HPDE6-E6E7 (cell line): ENCODE measurements at regions not wholly inside any gene's neighbourhood (a gene's known extent, or its start where the extent isn't known, plus 50 kb on each side); places are given as distances from the start of the nearest gene placed in this dataset.
"Not testable (repeated sequence)": the region's sequence is repeated elsewhere in the genome, so short reads cannot be mapped to it uniquely, and the experiment has no call there.

Experiments
- DNase-seq: peaks from one replicate; pipeline ENCODE4 v3.0.0; 2011; ENCODE audit warnings: missing footprints; ENCODE audit errors: extremely low spot score

- DNase-seq = no peak
Measured at GRCh38 chr2:236408090-236408489, 143.9 kb upstream of the ASB18 start.

GRCh38 chr2:236408786-236409185 lies 144.6 kb upstream of the ASB18 start:
- DNase-seq = no peak

DNA sequence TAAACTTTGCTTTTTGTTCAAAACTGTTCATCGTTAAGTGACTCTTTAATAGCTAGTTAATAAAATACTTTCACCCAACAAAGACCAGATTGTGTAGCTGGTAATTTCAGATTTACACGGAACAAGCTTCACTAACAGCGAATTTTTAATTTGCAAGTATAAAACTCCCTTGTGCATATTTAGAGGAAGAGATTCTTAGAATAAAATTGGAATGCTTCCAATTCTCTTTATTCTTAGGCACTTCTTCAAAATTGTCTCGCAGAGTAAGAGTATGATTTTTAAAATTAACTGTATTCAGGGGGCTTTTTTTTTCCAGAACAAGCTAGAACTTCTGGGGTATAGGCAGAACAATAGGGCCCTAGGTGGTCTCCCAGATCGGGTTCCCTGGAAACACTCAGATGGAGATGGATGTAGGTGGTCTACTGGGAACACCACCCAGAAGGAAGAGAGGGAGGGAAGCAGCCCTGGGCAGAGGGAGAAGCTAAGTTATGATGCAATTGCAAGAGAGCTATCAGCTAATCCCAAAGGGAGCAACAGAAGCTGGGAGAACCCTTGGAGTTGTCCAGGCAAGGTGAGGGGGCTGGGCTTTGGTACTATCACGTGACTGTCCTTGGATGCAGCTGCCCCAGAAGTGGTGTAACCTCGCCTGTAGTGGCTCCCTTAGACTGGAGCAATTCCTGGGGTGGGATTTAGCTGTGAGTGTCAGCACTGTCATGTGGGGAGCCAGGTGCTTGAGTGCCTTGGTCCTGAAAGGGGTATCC lies 151.7 kb upstream of the ASB18 start:
- no peak for DNase-seq

GRCh38 chr2:236417150-236417549 lies 152.5 kb upstream of the ACKR3 start:
- DNase-seq = no peak

GRCh38 chr2:236430584-236430983 lies 139.0 kb upstream of the ACKR3 start:
- no peak for DNase-seq

DNA sequence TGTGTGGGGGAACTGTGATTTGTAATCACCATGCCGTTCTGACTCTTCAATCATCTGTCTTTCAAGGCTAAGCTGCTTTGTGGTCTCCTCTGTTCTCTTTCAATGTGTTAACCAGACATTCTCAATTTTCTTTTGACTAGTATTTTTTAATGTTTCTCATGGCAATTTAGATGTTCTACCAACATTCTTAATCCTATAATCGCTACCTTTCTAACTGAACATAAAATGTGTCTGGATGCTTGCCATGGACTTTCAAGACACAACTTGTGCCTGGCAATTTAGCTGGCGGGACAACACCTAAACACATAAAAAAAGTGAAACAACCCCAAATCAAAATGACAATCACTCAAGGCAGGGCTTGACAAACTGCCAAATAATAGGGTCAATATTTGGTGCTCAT lies 135.0 kb upstream of the ACKR3 start:
- DNase-seq = no peak

DNA sequence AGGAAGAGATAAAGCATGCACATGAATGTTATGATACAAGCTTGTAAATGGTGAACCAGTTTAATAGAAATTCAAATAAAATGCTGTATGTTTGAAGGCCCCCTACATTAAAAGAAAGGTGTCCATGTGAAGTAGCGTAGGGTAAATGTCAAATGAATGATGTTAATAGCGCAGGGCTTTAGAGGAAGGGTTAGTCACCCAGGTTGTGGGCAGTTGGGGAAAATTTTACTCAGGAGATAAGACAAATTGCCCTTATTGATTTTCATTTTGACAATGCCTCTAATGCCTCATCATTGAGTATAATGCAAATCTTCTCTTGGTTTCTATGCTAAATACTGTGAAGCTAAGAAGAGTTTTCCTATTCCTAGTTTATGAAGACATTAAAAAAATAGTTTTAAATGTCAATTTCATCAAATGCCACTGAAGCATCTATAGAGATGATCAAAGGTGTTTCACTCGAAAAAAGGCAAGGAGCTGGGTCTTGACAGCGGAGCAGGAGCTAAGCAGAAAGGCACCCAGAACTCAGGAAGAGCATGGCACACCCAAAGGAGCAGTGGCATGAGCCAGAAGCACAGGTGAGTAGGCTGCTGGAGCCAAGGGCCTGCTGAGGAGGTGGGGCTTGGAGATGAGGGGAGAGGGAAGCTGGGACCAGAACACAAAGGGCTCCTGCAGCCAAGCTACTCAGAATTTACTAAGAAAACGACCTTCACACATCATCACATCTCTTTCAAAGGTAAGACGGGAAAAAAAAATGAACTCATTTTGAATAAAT lies 129.3 kb upstream of the ACKR3 start:
- DNase-seq = no peak

DNA sequence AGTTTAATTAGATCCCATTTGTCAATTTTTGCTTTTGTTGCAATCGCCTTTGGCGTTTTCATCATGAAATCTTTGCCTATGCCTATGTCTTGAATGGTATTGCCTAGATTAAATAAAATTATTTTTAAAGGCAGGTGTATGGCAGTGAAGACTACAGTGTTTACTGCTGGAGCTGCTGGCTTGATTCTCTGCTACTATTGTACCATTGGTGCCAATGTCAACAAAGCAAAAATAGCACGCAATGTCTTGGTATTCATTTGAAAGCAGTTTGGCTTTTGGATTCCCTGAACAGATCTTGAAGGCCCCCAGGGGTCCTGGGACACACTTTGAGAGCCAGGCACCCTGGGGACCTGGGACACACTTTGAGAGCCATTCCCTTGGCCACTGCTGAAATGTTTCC lies 125.4 kb upstream of the ACKR3 start:
- DNase-seq = no peak

DNA sequence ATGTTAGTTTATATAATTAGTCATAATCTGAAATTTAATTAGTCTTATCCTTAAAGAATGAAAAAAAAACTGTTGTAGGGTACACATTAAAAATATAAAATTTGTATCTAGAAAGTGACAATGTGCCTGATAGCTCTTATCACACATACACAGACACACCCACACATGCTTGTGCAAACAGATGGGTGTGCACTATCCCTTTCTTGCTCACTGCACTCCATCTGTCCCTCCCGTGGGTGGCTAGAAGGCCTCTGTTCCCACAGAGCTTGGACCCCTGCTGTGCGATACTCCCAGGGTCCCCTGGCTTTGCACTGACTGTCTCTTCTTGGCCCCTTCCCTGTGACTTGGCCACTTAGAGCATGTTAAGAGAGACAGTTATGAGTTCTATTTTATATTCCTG lies 123.9 kb upstream of the ACKR3 start:
- no peak for DNase-seq

DNA sequence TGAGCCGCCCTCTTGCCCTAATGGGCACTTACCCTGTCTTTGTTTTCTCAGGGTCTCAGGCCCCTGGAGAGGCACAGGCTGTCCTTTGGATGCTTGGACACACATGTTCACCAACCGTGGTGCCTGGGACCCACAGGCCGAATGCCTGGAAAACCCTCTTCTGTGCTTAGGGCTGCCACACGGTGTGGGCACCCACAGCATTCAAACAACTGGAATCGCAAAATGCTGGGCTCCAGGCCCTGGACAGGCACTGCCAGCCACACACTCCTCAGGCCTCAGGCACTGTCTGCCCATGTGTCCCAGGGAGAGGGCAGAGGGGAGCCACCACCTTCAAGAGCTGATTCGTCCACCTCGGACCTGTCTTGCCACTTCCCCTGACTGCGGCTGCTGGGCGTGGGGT lies 123.1 kb upstream of the ACKR3 start:
- DNase-seq = no peak

DNA sequence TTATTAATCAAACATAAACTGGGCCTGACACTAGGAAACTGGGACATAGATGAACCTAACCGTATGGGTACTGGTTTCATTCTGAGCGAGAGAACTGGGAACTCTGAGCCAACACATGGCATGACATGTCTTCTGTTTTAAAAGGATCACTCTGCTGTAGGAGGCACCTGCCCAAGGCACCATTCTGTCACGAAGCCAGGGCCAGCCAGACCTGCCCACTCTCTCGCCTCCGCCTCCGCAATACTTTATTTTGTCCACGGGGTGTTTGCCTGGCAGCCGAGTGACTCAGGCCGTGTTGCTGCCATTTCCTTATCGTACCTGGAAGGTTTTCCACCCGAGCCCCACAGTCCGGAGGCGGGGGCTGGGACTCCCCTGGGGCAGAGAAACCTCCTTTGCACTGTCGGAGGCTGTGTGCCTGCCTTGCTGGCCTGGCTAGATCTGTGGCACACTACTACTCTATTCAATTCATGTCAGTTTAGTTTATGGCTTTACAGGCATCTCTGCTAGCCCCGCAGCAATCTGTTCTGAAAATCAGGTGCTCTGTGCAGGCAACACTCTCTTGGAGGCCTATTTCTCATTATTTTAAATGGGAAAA lies 120.4 kb upstream of the ACKR3 start:
- DNase-seq = peak; percentile 55

DNA sequence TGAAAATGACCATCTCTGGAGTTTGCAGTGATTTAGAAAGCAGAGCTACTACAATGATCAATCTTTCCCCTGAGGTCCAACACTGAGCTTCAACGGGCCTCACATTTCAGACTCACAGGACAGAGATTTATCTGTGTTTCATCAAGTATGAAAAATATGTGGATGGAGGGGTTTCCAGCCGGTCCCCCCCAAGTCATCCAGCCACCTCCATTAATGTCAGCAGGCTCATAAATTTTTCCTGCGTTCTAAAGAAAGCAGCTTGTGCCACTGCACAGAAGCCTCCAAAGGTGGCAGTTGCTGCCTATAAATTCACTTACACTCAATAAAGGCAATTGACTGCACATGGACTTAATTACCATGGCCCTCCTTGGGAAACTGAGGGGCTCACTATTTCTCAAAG lies 117.4 kb upstream of the ACKR3 start:
- no peak for DNase-seq

DNA sequence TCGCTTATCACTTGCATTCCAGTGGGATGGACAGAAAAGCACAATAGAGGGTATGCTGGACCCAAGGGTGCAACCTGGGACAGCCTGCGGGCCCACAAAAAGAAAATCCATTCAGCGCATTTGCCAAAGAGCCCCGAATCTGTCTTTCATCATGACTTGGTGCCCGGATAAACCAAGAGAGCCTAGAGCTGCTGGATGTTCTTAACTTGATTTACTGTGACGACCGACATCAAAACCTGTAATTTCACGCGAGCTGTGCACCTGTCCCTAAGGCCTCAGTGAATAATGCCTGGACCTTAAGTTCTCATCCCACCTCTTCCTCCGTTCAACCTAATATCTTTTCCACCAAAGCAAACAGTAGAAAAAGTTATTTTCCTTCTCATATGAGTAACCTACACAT lies 115.5 kb upstream of the ACKR3 start:
- no peak for DNase-seq

- no peak for DNase-seq
Measured at GRCh38 chr2:236459393-236459792, 110.2 kb upstream of the ACKR3 start.

- DNase-seq = no peak
Measured at GRCh38 chr2:236464140-236464539, 105.5 kb upstream of the ACKR3 start.

DNA sequence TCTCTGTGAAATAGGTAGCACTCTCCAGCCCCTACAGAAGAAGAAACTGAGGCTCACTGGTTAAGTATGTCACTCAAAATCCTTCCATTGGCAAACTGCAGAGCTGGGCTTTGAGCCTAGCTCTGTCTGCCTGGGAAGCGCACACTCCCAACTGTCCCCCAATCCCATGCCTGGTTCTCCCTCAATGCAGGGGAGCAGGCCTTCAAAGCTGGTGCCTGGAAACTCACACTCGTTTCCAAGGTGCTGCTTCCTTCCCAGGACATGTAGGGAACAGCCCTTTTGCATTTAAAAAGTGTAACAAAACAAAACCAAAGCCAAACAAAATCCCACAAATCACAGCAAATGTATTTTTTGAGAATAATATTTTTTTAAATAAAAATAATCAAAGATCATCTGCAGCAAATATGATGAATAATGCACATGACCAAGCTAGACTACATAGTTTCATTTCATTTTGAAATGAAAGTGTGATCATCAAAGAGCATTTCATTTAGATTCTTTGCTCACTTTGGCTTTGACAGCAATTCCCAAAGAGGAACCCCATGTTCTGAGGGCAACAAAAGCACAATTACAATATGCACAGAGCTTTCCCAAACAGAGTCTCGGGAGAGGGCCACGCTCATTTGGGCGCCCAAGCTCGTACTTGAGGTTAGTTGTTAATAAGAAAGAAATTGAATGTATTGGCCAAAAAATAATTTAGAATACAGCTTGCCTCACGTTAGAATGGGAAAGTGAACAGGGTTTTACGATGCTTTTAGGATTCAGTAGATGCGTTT lies 96.7 kb upstream of the ACKR3 start:
- DNase-seq = no peak

GRCh38 chr2:236473691-236474090 lies 95.9 kb upstream of the ACKR3 start:
- DNase-seq = no peak

DNA sequence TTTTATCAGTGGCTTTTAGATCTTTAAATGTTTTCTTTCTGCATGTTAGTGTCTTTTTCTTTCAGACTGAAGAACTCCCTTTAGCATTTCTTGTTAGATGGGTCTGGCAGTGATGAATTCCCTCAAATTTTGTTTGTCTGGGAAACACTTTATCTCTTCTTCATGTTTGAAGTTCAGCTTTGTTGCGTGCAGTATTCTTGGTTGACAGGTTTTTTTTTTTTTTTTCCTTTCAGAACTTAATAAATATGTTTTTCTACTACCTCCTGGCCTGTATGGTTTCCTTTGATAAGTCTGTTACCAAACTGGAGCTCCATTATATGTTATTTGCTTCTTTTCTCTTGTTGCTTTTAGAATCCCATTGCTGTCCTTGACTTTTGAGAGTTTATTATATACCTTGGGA lies 89.8 kb upstream of the ACKR3 start:
- DNase-seq = no peak

- DNase-seq = no peak
Measured at GRCh38 chr2:236483102-236483501, 86.5 kb upstream of the ACKR3 start.

DNA sequence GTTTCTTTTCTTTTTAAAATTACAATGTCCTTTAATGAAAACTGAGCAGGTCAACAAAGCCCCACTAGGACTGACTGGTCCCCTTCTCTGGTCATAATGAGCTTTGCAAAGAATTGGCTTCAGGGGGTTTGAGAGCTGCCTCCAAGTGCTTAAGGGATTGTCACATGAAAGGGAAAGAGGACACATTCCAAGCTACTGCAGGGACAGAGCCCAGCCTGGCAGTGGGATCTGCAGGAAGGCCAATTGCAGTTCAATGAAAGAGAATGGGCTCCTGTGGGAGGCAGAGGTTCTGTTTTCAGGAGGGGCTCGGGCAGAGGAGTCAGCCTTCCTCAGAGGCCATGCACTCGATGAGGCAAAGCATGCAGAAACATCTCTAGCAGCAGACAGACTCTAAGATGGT lies 84.1 kb upstream of the ACKR3 start:
- DNase-seq = no peak

GRCh38 chr2:236489083-236489482 lies 80.5 kb upstream of the ACKR3 start:
- DNase-seq = not testable (repeated sequence)

DNA sequence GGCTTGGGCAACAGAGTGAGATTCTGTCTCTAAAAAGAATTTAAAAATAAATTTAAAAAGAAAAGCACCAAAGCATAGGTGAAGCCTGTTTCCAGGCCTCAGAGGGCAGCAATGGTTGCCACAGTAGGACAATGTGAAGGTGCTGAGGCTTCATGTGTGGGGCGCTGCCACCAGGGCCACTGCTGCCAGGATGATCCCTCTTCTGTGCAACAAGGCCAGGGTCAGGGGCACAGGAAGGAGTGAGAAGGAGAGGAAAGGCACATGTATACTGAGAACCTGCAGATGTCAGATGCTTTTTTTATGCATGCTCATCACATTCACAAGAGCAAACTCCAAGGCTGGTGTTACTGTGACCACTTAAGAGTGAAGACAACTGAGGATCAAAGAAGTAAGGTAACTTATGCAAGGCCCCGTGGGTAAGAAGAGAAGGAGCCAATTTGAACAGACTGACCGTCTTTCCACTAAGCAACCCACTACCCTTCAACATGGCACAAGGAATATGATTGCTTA lies 79.7 kb upstream of the ACKR3 start:
- DNase-seq = no peak
